ENCODE measurements at regions not wholly inside any gene's neighbourhood (a gene's known extent, or its start where the extent isn't known, plus 50 kb on each side); places are given as distances from the start of the nearest gene placed in this dataset.
"Not testable (repeated sequence)": the region's sequence is repeated elsewhere in the genome, so short reads cannot be mapped to it uniquely, and the experiment has no call there.

DNA sequence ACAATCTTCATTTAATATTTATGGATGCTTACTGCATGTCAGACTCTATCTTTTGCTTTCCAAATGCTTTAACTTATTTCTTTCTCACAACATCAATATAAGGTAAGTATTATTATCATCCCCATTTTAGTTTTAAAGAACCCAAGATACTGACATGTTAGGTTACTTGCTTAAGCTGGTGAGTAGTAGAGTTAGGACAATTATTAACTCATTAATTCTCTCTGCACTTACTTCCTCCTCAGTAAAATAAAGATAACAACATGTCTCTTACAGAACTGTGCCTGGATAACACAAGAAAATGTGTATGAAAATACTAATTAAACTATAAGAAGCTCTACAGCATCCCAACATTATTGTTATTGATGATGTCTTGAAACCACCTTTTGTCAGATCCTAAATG lies 359.1 kb upstream of the CHST9 start:
- DNase-seq (ENCODE audit: low spot score in 2 of 2) = no peak
- H3K4me3 ChIP-seq (ENCODE audit: low read depth, poor library complexity, severe bottlenecking) = no peak overlapping the region
- TF ChIP-seq, protein P1, sequence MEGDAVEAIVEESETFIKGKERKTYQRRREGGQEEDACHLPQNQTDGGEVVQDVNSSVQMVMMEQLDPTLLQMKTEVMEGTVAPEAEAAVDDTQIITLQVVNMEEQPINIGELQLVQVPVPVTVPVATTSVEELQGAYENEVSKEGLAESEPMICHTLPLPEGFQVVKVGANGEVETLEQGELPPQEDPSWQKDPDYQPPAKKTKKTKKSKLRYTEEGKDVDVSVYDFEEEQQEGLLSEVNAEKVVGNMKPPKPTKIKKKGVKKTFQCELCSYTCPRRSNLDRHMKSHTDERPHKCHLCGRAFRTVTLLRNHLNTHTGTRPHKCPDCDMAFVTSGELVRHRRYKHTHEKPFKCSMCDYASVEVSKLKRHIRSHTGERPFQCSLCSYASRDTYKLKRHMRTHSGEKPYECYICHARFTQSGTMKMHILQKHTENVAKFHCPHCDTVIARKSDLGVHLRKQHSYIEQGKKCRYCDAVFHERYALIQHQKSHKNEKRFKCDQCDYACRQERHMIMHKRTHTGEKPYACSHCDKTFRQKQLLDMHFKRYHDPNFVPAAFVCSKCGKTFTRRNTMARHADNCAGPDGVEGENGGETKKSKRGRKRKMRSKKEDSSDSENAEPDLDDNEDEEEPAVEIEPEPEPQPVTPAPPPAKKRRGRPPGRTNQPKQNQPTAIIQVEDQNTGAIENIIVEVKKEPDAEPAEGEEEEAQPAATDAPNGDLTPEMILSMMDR (IDR thresholded peaks at IDR 0.05) = no peak
- no peak for TF ChIP-seq POLR2A (IDR thresholded peaks at IDR 0.05)
- intact Hi-C loops (cut with DNase I; ENCODE audit: low total_unique reads) = loop anchor here (5.0 kb wide), 1 partner anchor 103 kb away; no protein-coding TSS in a partner anchor

DNA sequence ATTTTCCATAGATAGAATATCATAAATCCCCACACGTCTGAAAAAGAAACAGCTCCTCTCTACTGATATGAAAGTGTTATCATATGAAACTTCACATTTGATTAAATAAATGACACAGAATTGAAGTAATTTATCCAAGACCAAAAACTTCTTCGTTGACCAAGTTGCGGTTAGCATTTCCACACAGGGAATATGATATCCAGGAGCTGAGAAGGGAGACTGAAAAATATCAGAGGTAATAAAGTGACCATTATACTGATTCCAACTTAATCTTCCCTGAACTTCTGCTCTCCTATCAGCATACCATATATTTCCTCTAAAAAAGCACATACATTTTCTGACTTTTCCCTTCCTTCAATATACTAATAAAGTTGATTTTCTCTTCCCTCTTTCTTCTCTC lies 356.2 kb upstream of the CHST9 start:
- TF ChIP-seq, protein P1 (IDR thresholded peaks at IDR 0.05) = no peak
- no peak for TF ChIP-seq POLR2A (IDR thresholded peaks at IDR 0.05)
- WGBS, 2 donors = 86 to 90% methylated on average over 3 of the region's 3 CpGs
- H3K4me3 ChIP-seq (ENCODE audit: low read depth, poor library complexity, severe bottlenecking) = no peak overlapping the region
- intact Hi-C loops (cut with DNase I; ENCODE audit: low total_unique reads) = loop anchor here (5.0 kb wide), 1 partner anchor 106 kb away; no protein-coding TSS in a partner anchor
- no peak for DNase-seq (ENCODE audit: low spot score in 2 of 2)

DNA sequence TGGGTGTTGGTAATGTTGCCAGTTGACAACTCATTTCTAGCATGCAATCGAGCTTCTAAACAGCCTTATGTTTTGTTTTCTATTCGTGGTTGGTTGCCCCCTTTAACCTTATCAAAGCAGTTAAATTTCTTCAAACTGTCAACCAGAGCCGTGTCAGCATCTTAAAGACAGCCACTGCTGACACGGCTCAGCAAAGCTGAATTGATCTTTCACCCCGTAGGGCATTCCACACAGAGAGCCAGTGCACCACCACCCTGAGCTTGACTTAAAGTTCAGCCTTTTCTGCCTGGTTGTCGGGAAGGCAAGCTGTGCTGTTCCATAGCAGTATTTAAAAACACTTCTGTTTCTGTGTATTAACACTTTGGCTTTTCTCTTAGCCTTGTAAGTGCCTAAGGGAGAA lies 355.0 kb upstream of the CHST9 start:
- H3K4me3 ChIP-seq (ENCODE audit: low read depth, poor library complexity, severe bottlenecking) = no peak overlapping the region
- TF ChIP-seq, protein P1 (IDR thresholded peaks at IDR 0.05) = no peak
- WGBS, 2 donors = 23 to 33% methylated on average over 6 of the region's 6 CpGs
- DNase-seq (ENCODE audit: low spot score in 2 of 2) = no peak
- intact Hi-C loops (cut with DNase I; ENCODE audit: low total_unique reads) = loop anchor here (5.0 kb wide), 1 partner anchor 107 kb away; no protein-coding TSS in a partner anchor

DNA sequence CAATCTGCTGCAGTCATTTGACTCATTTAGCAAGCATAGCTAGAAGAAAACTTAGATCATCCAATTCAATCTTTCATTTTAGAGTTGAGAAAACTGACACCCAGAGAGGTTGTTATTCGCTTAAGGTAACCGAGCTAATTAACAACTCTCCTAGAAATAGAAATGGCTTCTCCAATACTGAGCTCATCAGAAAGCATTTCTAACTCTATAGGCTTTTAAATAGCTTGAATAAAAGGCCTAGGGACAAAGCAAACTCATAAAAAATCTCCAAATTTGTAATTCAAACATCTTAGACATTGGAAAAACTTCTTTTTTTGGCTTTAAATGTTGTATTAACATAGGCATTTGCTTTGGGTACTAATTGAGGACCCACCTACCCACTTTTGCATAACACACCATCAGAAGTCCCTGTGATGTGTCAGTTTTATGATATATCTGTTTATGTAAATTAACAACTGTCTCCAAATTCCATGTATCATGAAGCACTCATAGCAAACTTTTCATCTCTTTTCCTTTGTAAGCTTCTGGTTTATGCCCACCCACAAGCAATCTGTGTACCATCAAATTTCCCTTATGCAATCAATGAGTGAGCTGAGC lies 343.9 kb upstream of the CHST9 start:
- no peak for DNase-seq (ENCODE audit: low spot score in 2 of 2)
- TF ChIP-seq POLR2A (IDR thresholded peaks at IDR 0.05) = no peak
- TF ChIP-seq, protein P1 (IDR thresholded peaks at IDR 0.05) = no peak
- H3K4me3 ChIP-seq (ENCODE audit: low read depth, poor library complexity, severe bottlenecking) = no peak overlapping the region
- WGBS, 2 donors = 72 to 80% methylated on average over 2 of the region's 2 CpGs
- intact Hi-C loops (cut with DNase I; ENCODE audit: low total_unique reads) = no loop called here

DNA sequence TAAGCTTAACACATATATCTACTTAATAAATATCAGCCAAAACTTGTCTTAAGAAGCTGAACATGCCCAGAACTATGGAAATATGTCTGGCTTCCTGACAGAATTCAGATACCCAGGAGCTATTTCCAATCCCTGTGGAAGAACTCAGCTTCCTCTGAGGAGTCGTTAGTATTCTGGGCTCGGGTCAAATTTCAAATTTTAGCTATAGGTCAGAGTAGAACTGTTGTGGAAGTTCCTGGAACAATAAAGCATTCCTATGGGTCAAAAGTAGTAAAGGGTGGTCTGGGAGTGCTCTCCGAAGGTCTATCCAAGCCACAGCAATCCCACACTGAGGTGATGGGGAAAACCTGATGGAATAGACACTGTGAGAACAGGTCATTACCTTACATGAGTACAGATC lies 342.7 kb upstream of the CHST9 start:
- intact Hi-C loops (cut with DNase I; ENCODE audit: low total_unique reads) = no loop called here
- TF ChIP-seq POLR2A (IDR thresholded peaks at IDR 0.05) = no peak
- TF ChIP-seq, protein P1 (IDR thresholded peaks at IDR 0.05) = no peak
- H3K4me3 ChIP-seq (ENCODE audit: low read depth, poor library complexity, severe bottlenecking) = no peak overlapping the region
- WGBS, 2 donors = 26 to 33% methylated on average over 3 of the region's 3 CpGs
- DNase-seq (ENCODE audit: low spot score in 2 of 2) = no peak

DNA sequence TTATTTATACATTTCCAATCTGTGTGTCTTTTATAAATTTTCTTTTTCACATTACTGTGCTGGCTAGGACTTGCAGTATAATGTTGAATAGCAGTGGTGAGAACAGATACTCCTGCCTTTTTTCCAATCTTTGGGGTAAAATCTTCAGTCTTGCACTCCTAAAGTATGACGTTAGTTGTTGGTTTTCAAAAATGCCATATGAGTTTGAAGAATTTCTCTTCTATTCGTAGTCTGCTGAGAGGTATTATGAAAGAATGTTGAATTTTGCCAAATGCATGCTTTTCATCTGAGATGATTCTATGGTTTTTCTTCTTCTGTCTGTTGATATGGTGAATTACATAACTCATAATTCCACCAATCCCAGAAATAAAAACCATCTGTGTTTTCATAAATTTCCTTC lies 335.3 kb upstream of the CHST9 start:
- intact Hi-C loops (cut with DNase I; ENCODE audit: low total_unique reads) = no loop called here
- H3K4me3 ChIP-seq (ENCODE audit: low read depth, poor library complexity, severe bottlenecking) = no peak overlapping the region
- no peak for DNase-seq (ENCODE audit: low spot score in 2 of 2)
- TF ChIP-seq, protein P1 (IDR thresholded peaks at IDR 0.05) = no peak
- TF ChIP-seq POLR2A (IDR thresholded peaks at IDR 0.05) = no peak
- WGBS, 2 donors = 42 to 50% methylated on average over 2 of the region's 2 CpGs

DNA sequence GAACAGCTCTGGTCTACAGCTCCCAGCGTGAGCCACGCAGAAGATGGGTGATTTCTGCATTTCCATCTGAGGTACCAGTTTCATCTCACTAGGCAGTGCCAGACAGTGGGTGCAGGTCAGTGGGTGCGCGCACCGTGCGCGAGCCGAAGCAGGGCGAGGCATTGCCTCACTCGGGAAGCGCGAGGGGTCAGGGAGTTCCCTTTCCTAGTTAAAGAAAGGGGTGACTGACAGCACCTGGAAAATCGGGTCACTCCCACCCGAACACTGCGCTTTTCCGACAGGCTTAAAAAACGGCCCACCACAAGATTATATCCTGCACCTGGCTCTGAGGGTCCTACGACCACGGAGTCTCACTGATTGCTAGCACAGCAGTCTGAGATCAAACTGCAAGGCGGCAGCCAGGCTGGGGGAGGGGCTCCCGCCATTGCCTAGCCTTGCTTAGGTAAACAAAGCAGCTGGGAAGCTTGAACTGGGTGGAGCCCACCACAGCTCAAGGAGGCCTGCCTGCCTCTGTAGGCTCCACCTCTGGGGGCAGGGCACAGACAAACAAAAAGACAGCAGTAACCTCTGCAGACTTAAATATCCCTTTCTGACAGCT lies 325.0 kb upstream of the CHST9 start:
- H3K4me3 ChIP-seq (ENCODE audit: low read depth, poor library complexity, severe bottlenecking); DNase-seq (ENCODE audit: low spot score in 2 of 2); intact Hi-C loops (cut with DNase I; ENCODE audit: low total_unique reads): not testable (repeated sequence)
- WGBS, 2 donors = 91 to 93% methylated on average over 21 of the region's 21 CpGs

All from lower leg skin (tissue), 4 donors.